ENCODE measurements at regions not wholly inside any gene's neighbourhood (a gene's known extent, or its start where the extent isn't known, plus 50 kb on each side); places are given as distances from the start of the nearest gene placed in this dataset.

GRCh38 chr1:165999826-166000225, 167.0 kb downstream of the FAM78B start:
- H3K36me3 ChIP-seq (ENCODE audit: insufficient read depth, low read length) = no peaks in the 10 kb centered on the region
- TF ChIP-seq CTCF (IDR thresholded peaks at IDR 0.05) = no peak
- Mint-ChIP-seq H3K27me3 (peaks cover 11% of the 10 kb centered on the region), H3K4me3 (no peak overlapping the region), H3K9me3 (peaks cover 5% of the 10 kb centered on the region), H3K36me3 (ENCODE audit: low read depth) (no peaks in the 10 kb centered on the region), H3K27ac (no peak overlapping the region), H3K4me1 (ENCODE audit: low read depth) (no peaks in the 10 kb centered on the region)
- ChIA-PET POLR2A (no interaction called here), CTCF (no interaction called here)
- H3K27ac ChIP-seq (ENCODE audit: low read depth in 1 of 2, low read length in 2 of 2) = no peak overlapping the region
- DNase-seq = no peak
- no peak for ATAC-seq (ENCODE audit: poor library complexity)
- intact Hi-C loops (cut with DNase I, micrococcal nuclease) = no loop called here
- H3K27me3 ChIP-seq (ENCODE audit: control insufficient read depth in 1 of 2, insufficient read depth in 2 of 2, low read length in 2 of 2) = no peaks in the 10 kb centered on the region
- no peak overlapping the region for H3K4me3 ChIP-seq (ENCODE audit: low read length)
- no peaks in the 10 kb centered on the region for H3K4me1 ChIP-seq (ENCODE audit: insufficient read depth, low read length)
- no peaks in the 10 kb centered on the region for H3K9me3 ChIP-seq (ENCODE audit: control insufficient read depth in 1 of 2, insufficient read depth in 1 of 2, low read length in 2 of 2)

GRCh38 chr1:166007176-166007575, 159.6 kb downstream of the FAM78B start:
- Mint-ChIP-seq H3K4me3 (no peak overlapping the region), H3K27ac (no peak overlapping the region), H3K36me3 (ENCODE audit: low read depth) (no peaks in the 10 kb centered on the region), H3K9me3 (peaks cover 19% of the 10 kb centered on the region), H3K27me3 (peaks cover 19% of the 10 kb centered on the region), H3K4me1 (ENCODE audit: low read depth) (no peaks in the 10 kb centered on the region)
- no peak for TF ChIP-seq CTCF (IDR thresholded peaks at IDR 0.05)
- intact Hi-C loops (cut with DNase I, micrococcal nuclease) = no loop called here
- ChIA-PET CTCF (no interaction called here), POLR2A (no interaction called here)
- H3K27ac ChIP-seq (ENCODE audit: low read depth in 1 of 2, low read length in 2 of 2) = no peak overlapping the region
- ATAC-seq (ENCODE audit: poor library complexity) (no peak), DNase-seq (no peak)
- H3K9me3 ChIP-seq (ENCODE audit: control insufficient read depth in 1 of 2, insufficient read depth in 1 of 2, low read length in 2 of 2) = peaks cover 0 to 14% of the 10 kb centered on the region in 2 experiments
- H3K4me1 ChIP-seq (ENCODE audit: insufficient read depth, low read length) = no peaks in the 10 kb centered on the region
- H3K4me3 ChIP-seq (ENCODE audit: low read length) = no peak overlapping the region
- peaks cover 0 to 5% of the 10 kb centered on the region in 2 experiments for H3K27me3 ChIP-seq (ENCODE audit: control insufficient read depth in 1 of 2, insufficient read depth in 2 of 2, low read length in 2 of 2)
- no peaks in the 10 kb centered on the region for H3K36me3 ChIP-seq (ENCODE audit: insufficient read depth, low read length)

GRCh38 chr1:166013232-166013631, 153.6 kb downstream of the FAM78B start:
- intact Hi-C loops (cut with DNase I, micrococcal nuclease) = no loop called here
- Histone ChIP-seq H3K9me3 (ENCODE audit: control insufficient read depth in 1 of 2, insufficient read depth in 1 of 2, low read length in 2 of 2) (peaks cover 0 to 6% of the 10 kb centered on the region in 2 experiments), H3K4me1 (ENCODE audit: insufficient read depth, low read length) (no peaks in the 10 kb centered on the region), H3K4me3 (ENCODE audit: low read length) (no peak overlapping the region), H3K27ac (ENCODE audit: low read depth in 1 of 2, low read length in 2 of 2) (no peak overlapping the region), H3K36me3 (ENCODE audit: insufficient read depth, low read length) (no peaks in the 10 kb centered on the region), H3K27me3 (ENCODE audit: control insufficient read depth in 1 of 2, insufficient read depth in 2 of 2, low read length in 2 of 2) (peaks cover 0 to 7% of the 10 kb centered on the region in 2 experiments)
- no peak for TF ChIP-seq CTCF (IDR thresholded peaks at IDR 0.05)
- ATAC-seq (ENCODE audit: poor library complexity) (no peak), DNase-seq (no peak)
- no peak overlapping the region for H3K4me3 Mint-ChIP-seq
- peaks cover 3% of the 10 kb centered on the region for H3K9me3 Mint-ChIP-seq
- POLR2A ChIA-PET = no interaction called here
- H3K27ac Mint-ChIP-seq = no peak overlapping the region
- H3K27me3 Mint-ChIP-seq = peaks cover 16% of the 10 kb centered on the region
- CTCF ChIA-PET = no interaction called here
- no peaks in the 10 kb centered on the region for H3K36me3 Mint-ChIP-seq (ENCODE audit: low read depth)
- H3K4me1 Mint-ChIP-seq (ENCODE audit: low read depth) = no peaks in the 10 kb centered on the region
